Suprapubic skin (tissue), 3 donors: ENCODE measurements at regions not wholly inside any gene's neighbourhood (a gene's known extent, or its start where the extent isn't known, plus 50 kb on each side); places are given as distances from the start of the nearest gene placed in this dataset.

Source experiments
- POLR2A ChIP-seq, 2 donors: fragments of 450-650 bp; IDR thresholded peaks; one replicate each; pipeline ENCODE4 v1.6.1; 2017; ENCODE audit warnings: antibody characterized with exemption in 2 of 2, mild to moderate bottlenecking in 2 of 2, moderate library complexity in 2 of 2
- TF ChIP-seq, protein P1 (sequence below), 2 donors: fragments of 200-600 bp in 1 of 2; fragments of 450-650 bp in 1 of 2; sonication (generic) in 1 of 2; IDR thresholded peaks; one replicate each; pipeline ENCODE4 v1.5.1; 2016 to 2019; ENCODE audit warnings: antibody characterized with exemption in 2 of 2, mild to moderate bottlenecking in 1 of 2, moderate library complexity in 1 of 2

GRCh38 chr4:1487106-1487505, 80.9 kb upstream of the NKX1-1 start:
- TF ChIP-seq POLR2A (IDR thresholded peaks at IDR 0.05): no peak
- TF ChIP-seq, protein P1, sequence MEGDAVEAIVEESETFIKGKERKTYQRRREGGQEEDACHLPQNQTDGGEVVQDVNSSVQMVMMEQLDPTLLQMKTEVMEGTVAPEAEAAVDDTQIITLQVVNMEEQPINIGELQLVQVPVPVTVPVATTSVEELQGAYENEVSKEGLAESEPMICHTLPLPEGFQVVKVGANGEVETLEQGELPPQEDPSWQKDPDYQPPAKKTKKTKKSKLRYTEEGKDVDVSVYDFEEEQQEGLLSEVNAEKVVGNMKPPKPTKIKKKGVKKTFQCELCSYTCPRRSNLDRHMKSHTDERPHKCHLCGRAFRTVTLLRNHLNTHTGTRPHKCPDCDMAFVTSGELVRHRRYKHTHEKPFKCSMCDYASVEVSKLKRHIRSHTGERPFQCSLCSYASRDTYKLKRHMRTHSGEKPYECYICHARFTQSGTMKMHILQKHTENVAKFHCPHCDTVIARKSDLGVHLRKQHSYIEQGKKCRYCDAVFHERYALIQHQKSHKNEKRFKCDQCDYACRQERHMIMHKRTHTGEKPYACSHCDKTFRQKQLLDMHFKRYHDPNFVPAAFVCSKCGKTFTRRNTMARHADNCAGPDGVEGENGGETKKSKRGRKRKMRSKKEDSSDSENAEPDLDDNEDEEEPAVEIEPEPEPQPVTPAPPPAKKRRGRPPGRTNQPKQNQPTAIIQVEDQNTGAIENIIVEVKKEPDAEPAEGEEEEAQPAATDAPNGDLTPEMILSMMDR (IDR thresholded peaks at IDR 0.05): no peak
